Vagina (tissue), 2 donors: ENCODE measurements at regions not wholly inside any gene's neighbourhood (a gene's known extent, or its start where the extent isn't known, plus 50 kb on each side); places are given as distances from the start of the nearest gene placed in this dataset.
"Not testable (repeated sequence)": the region's sequence is repeated elsewhere in the genome, so short reads cannot be mapped to it uniquely, and the experiment has no call there.

Experiments
- DNase-seq, 2 donors: peaks; one replicate each; pipeline ENCODE4 v3.0.0-alpha.2; 2017; ENCODE audit errors: extremely low spot score in 2 of 2
- H3K27ac ChIP-seq: fragments of 200-600 bp; sonication (generic); one replicate; pipeline ENCODE4 v1.5.1; 2019
- H3K27me3 ChIP-seq: fragments of 200-600 bp; sonication (generic); one replicate; pipeline ENCODE4 v1.5.1; 2019
- H3K36me3 ChIP-seq, 2 donors: fragments of 200-600 bp; sonication (generic); one replicate each; pipeline ENCODE4 v1.5.1; 2017 to 2019
- H3K4me1 ChIP-seq: fragments of 200-600 bp; sonication (generic); one replicate; pipeline ENCODE4 v1.5.1; 2019
- H3K4me3 ChIP-seq, 2 donors: fragments of 200-600 bp; sonication (generic); 1 replicate in 1 of 2; 2 replicates in 1 of 2; pipeline ENCODE4 v1.5.1; 2016 to 2019
- H3K9me3 ChIP-seq: fragments of 200-600 bp; sonication (generic); one replicate; pipeline ENCODE4 v1.5.1; 2019
- CTCF ChIP-seq, 3 experiments: fragments of 450-650 bp in 2 of 3; fragments of 200-600 bp in 1 of 3; sonication (generic) in 1 of 3; IDR thresholded peaks; one replicate each; pipeline ENCODE4 v1.5.1; 2017 to 2019; ENCODE audit warnings: antibody characterized with exemption in 3 of 3, mild to moderate bottlenecking in 2 of 3, moderate library complexity in 2 of 3
- POLR2A ChIP-seq, 2 donors: fragments of 450-650 bp; IDR thresholded peaks; one replicate each; pipeline ENCODE4 v1.6.1; 2017; ENCODE audit warnings: antibody characterized with exemption in 2 of 2, mild to moderate bottlenecking in 2 of 2, moderate library complexity in 2 of 2
- POLR2AphosphoS5 ChIP-seq, 2 donors: sonication (generic); formaldehyde crosslinking; IDR thresholded peaks; one replicate each; pipeline ENCODE4 v1.9.0; 2017; ENCODE audit warnings: antibody characterized with exemption in 2 of 2, mild to moderate bottlenecking in 2 of 2, low read depth in 1 of 2; ENCODE audit not compliant: insufficient read depth in 1 of 2
- intact Hi-C: fragments of 100-400 bp; cut with DNase I; formaldehyde crosslinking; loops from one replicate; pipeline ENCODE4 v1.15.1; 2023

- H3K27me3 ChIP-seq, result no peaks in the 10 kb centered on the region
- H3K36me3 ChIP-seq, result no peaks in the 10 kb centered on the region
- DNase-seq, result no peak
- TF ChIP-seq POLR2A (IDR thresholded peaks at IDR 0.05), result no peak
- no peak for TF ChIP-seq CTCF (IDR thresholded peaks at IDR 0.05)
- TF ChIP-seq POLR2AphosphoS5 (IDR thresholded peaks at IDR 0.05; ENCODE audit: insufficient read depth in 1 of 2, low read depth in 1 of 2), result no peak
- no peak overlapping the region for H3K27ac ChIP-seq
- no peaks in the 10 kb centered on the region for H3K9me3 ChIP-seq
- H3K4me3 ChIP-seq, result no peak overlapping the region
- no peaks in the 10 kb centered on the region for H3K4me1 ChIP-seq
- intact Hi-C loops, result no loop called here
Measured at GRCh38 chr3:75380276-75380771, 283.8 kb upstream of the FRG2C start.

DNA sequence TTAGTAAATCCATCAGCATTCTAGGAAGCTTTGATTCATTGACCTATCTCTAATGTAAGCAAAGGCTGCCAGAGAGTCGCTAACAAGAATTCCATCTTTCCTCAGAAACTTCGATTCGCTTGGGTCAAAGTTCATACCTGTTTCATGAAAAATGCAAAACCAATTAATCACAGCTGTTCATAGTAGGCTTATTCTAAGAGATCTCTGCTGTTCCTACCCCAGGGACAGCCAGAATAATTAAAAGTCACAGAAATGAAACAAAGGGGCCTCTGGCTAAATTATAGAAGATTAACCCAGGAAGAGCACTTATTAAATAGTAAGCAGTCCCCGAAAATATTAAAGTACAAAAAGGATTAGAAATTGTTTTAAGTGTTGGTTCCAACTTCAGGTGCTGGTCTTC lies 280.1 kb upstream of the FRG2C start:
- H3K9me3 ChIP-seq, H3K27ac ChIP-seq, H3K27me3 ChIP-seq, H3K36me3 ChIP-seq, H3K4me1 ChIP-seq, DNase-seq, intact Hi-C loops, H3K4me3 ChIP-seq: not testable (repeated sequence)

GRCh38 chr3:75388486-75389124 lies 275.5 kb upstream of the FRG2C start:
- H3K9me3 ChIP-seq, H3K4me3 ChIP-seq, H3K27me3 ChIP-seq, H3K4me1 ChIP-seq, H3K36me3 ChIP-seq, DNase-seq, H3K27ac ChIP-seq, intact Hi-C loops: not testable (repeated sequence)

DNA sequence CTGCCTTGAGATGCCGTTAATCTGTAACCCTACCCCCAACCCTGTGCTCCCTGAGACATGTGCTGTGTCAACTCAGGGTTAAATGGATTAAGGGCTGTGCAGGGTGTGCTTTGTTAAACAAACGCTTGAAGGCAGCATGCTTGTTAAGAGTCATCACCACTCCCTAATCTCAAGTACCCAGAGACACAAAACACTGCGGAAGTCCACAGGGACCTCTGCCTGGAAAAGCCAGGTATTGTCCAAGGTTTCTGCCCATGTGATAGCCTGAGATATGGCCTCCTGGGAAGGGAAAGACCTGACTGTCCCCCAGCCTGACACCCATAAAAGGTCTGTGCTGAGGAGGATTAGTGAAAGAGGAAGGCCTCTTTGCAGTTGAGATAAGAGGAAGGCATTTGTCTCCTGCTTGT lies 270.8 kb upstream of the FRG2C start:
- DNase-seq, intact Hi-C loops, H3K4me1 ChIP-seq, H3K27me3 ChIP-seq, H3K4me3 ChIP-seq, H3K36me3 ChIP-seq, H3K9me3 ChIP-seq, H3K27ac ChIP-seq: not testable (repeated sequence)

GRCh38 chr3:75394102-75394501 lies 270.0 kb upstream of the FRG2C start:
- H3K36me3 ChIP-seq, DNase-seq, H3K4me3 ChIP-seq, H3K27me3 ChIP-seq, H3K4me1 ChIP-seq, intact Hi-C loops, H3K27ac ChIP-seq, H3K9me3 ChIP-seq: not testable (repeated sequence)

- DNase-seq, H3K27me3 ChIP-seq, intact Hi-C loops, H3K4me1 ChIP-seq, H3K36me3 ChIP-seq, H3K4me3 ChIP-seq, H3K27ac ChIP-seq, H3K9me3 ChIP-seq: not testable (repeated sequence)
Measured at GRCh38 chr3:75394562-75395360, 269.4 kb upstream of the FRG2C start.

GRCh38 chr3:75395580-75396315 lies 268.4 kb upstream of the FRG2C start:
- Histone ChIP-seq H3K27ac (no peak overlapping the region), H3K4me3 (peak overlapping the region in 1 of 2 donors; percentile 19), H3K36me3 (no peaks in the 10 kb centered on the region), H3K4me1 (no peaks in the 10 kb centered on the region), H3K9me3 (no peaks in the 10 kb centered on the region), H3K27me3 (no peaks in the 10 kb centered on the region)
- TF ChIP-seq POLR2A (IDR thresholded peaks at IDR 0.05), result no peak
- no peak for TF ChIP-seq POLR2AphosphoS5 (IDR thresholded peaks at IDR 0.05; ENCODE audit: insufficient read depth in 1 of 2, low read depth in 1 of 2)
- intact Hi-C loops, result no loop called here
- DNase-seq, result no peak

DNA sequence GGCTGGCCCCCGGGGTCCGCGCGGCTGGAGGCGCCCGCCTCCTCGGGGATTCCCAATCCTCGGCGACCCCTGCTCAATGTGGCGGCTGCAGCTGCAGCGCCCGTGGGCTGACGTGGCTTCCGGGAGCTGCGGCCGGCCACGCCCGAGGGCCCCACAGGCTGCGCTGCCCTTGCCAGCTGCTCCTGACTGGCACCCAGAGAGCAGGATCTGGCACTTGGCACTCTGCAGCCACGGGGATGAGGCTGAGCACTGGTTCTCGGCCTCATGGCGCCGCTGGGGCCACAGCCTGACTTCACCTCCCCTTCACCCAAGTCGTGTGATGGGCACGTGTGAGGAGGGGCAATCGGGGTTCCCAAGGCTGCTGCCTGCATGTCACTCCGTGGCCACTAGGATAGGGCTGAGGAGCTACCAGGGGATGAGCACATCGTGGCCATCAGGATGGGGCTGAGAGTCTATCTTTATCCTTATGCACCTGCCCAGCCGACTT lies 267.8 kb upstream of the FRG2C start:
- DNase-seq, result no peak
- H3K27ac ChIP-seq, result no peak overlapping the region
- no peaks in the 10 kb centered on the region for H3K36me3 ChIP-seq
- TF ChIP-seq POLR2A (IDR thresholded peaks at IDR 0.05) (no peak), POLR2AphosphoS5 (IDR thresholded peaks at IDR 0.05; ENCODE audit: insufficient read depth in 1 of 2, low read depth in 1 of 2) (no peak), CTCF (IDR thresholded peaks at IDR 0.05) (no peak)
- no peaks in the 10 kb centered on the region for H3K9me3 ChIP-seq
- intact Hi-C loops, result no loop called here
- H3K27me3 ChIP-seq, result no peaks in the 10 kb centered on the region
- peak overlapping the region in 1 of 2 donors; percentile 19 for H3K4me3 ChIP-seq
- H3K4me1 ChIP-seq, result no peaks in the 10 kb centered on the region

DNA sequence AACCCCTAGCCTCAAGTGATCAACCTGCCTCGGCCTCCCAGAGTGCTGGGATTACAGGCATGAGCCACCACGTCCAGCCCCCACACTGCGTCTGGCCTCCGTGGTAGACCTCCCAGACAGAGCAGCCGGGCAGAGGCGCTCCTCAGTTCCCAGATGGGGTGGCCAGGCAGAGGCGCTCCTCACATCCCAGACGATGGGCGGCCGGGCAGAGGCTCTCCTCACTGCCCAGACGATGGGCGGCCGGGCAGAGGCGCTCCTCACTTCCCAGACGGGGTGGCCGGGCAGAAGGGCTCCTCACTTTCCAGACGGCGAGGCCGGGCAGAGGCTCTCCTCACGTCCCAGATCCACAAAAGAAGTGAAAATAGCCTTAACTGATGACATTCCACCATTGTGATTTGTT lies 266.6 kb upstream of the FRG2C start:
- intact Hi-C loops, H3K27ac ChIP-seq, H3K36me3 ChIP-seq, H3K9me3 ChIP-seq, H3K27me3 ChIP-seq, H3K4me3 ChIP-seq, DNase-seq, H3K4me1 ChIP-seq: not testable (repeated sequence)
